Uterus (tissue), 2 donors: ENCODE measurements at regions not wholly inside any gene's neighbourhood (a gene's known extent, or its start where the extent isn't known, plus 50 kb on each side); places are given as distances from the start of the nearest gene placed in this dataset.

Experiments
- POLR2A ChIP-seq, 2 donors: fragments of 450-650 bp; IDR thresholded peaks; one replicate each; pipeline ENCODE4 v1.6.1; 2016; ENCODE audit warnings: antibody characterized with exemption in 2 of 2, mild to moderate bottlenecking in 1 of 2, moderate library complexity in 1 of 2
- TF ChIP-seq, protein P1 (sequence below), 4 experiments: fragments of 200-600 bp in 2 of 4; fragments of 450-650 bp in 2 of 4; sonication (generic) in 2 of 4; IDR thresholded peaks; one replicate each; pipeline ENCODE4 v1.5.1; 2016 to 2019; ENCODE audit warnings: antibody characterized with exemption in 4 of 4, mild to moderate bottlenecking in 2 of 4, moderate library complexity in 1 of 4

DNA sequence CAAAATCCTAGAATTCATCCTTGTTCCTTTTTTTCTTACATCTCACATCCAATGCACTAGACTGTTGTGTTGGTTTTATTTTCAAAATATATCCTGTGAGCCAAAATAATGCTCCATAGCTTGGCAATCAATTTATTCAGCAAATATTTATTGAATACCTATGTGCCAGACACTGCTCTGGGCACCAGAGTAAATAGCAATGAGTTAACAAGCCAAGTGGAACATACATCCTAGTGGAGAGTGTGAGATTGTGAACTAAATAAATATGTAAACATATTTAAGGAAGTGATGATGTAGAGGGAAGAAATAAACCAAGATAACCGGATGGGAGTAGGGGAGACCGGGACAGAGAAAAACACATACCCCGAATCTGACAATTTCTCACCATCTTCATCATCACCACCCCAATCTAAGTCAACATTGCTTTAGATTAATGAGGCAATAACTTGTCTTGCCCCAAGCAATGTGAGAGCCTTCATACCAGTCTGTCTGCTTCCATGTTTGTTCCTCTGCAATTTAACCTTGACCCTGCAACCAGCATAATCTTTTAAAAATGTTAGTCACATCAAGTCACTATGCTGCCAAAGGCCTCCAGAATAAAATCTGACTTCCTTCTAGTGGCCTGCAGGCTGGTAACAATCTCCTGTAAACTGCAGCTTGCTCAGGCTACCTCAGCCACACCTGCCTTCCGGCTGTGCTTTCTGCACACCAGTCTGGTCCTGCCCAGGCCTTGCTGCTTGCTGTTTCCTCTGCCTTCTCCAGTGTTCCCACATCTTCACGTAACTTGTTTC lies 199.2 kb downstream of the DLEU7 start:
- TF ChIP-seq, protein P1, sequence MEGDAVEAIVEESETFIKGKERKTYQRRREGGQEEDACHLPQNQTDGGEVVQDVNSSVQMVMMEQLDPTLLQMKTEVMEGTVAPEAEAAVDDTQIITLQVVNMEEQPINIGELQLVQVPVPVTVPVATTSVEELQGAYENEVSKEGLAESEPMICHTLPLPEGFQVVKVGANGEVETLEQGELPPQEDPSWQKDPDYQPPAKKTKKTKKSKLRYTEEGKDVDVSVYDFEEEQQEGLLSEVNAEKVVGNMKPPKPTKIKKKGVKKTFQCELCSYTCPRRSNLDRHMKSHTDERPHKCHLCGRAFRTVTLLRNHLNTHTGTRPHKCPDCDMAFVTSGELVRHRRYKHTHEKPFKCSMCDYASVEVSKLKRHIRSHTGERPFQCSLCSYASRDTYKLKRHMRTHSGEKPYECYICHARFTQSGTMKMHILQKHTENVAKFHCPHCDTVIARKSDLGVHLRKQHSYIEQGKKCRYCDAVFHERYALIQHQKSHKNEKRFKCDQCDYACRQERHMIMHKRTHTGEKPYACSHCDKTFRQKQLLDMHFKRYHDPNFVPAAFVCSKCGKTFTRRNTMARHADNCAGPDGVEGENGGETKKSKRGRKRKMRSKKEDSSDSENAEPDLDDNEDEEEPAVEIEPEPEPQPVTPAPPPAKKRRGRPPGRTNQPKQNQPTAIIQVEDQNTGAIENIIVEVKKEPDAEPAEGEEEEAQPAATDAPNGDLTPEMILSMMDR (IDR thresholded peaks at IDR 0.05): no peak
- no peak for TF ChIP-seq POLR2A (IDR thresholded peaks at IDR 0.05)
